NCI-H187 (cell line): ENCODE measurements at regions not wholly inside any gene's neighbourhood (a gene's known extent, or its start where the extent isn't known, plus 50 kb on each side); places are given as distances from the start of the nearest gene placed in this dataset.

Experiments
- DNase-seq, 2 experiments: peaks; one replicate each; lab custom pipeline; 2025; lab: John Stamatoyannopoulos, UW

- no peak for DNase-seq
Observed at GRCh38 chr4:182139491-182139890, 103.7 kb upstream of the TENM3 start.

GRCh38 chr4:182140547-182140946 is 102.7 kb upstream of the TENM3 start:
- DNase-seq, result no peak

GRCh38 chr4:182141061-182141460 is 102.1 kb upstream of the TENM3 start:
- DNase-seq, result no peak

- DNase-seq, result no peak
Observed at GRCh38 chr4:182142176-182143085, 100.8 kb upstream of the TENM3 start.

- no peak for DNase-seq
Observed at GRCh38 chr4:182143086-182143821, 99.9 kb upstream of the TENM3 start.

GRCh38 chr4:182143822-182144625 is 99.2 kb upstream of the TENM3 start:
- peak; percentile 17 to 25 for DNase-seq

- peak in 1 of 2 experiments; percentile 6 for DNase-seq
Observed at GRCh38 chr4:182144626-182145333, 98.4 kb upstream of the TENM3 start.

- DNase-seq, result peak in 1 of 2 experiments; percentile 25
Observed at GRCh38 chr4:182145334-182145905, 97.8 kb upstream of the TENM3 start.

GRCh38 chr4:182147391-182147790 is 95.8 kb upstream of the TENM3 start:
- no peak for DNase-seq

GRCh38 chr4:182150645-182151044 is 92.6 kb upstream of the TENM3 start:
- DNase-seq, result no peak

- DNase-seq, result no peak
Observed at GRCh38 chr4:182155806-182156205, 87.4 kb upstream of the TENM3 start.

GRCh38 chr4:182163180-182163579 is 80.0 kb upstream of the TENM3 start:
- no peak for DNase-seq

- DNase-seq, result no peak
Observed at GRCh38 chr4:182169572-182169971, 73.6 kb upstream of the TENM3 start.

- DNase-seq, result no peak
Observed at GRCh38 chr4:182169987-182170386, 73.2 kb upstream of the TENM3 start.

- no peak for DNase-seq
Observed at GRCh38 chr4:182170417-182170935, 72.7 kb upstream of the TENM3 start.

- DNase-seq, result peak; percentile 5 to 19
Observed at GRCh38 chr4:182174979-182175378, 68.2 kb upstream of the TENM3 start.

GRCh38 chr4:182175788-182176519 is 67.2 kb upstream of the TENM3 start:
- no peak for DNase-seq

GRCh38 chr4:182177166-182177565 is 66.0 kb upstream of the TENM3 start:
- no peak for DNase-seq

- DNase-seq, result no peak
Observed at GRCh38 chr4:182179105-182179504, 64.1 kb upstream of the TENM3 start.

- DNase-seq, result no peak
Observed at GRCh38 chr4:182179751-182180150, 63.5 kb upstream of the TENM3 start.
